NCI-H82 treated with DMSO at 0.1 percent for 48 hours (cell line): ENCODE measurements at regions not wholly inside any gene's neighbourhood (a gene's known extent, or its start where the extent isn't known, plus 50 kb on each side); places are given as distances from the start of the nearest gene placed in this dataset.

Source experiments
- DNase-seq: peaks from one replicate; lab custom pipeline; 2025; ENCODE audit not compliant: unreplicated experiment; lab: John Stamatoyannopoulos, UW

- no peak for DNase-seq
These were observed 112.5 kb downstream of the MATN1 start for GRCh38 chr1:30610917-30611316.

- DNase-seq = no peak
These were observed 113.4 kb downstream of the MATN1 start for GRCh38 chr1:30609999-30610345.

- DNase-seq = no peak
These were observed 113.9 kb downstream of the MATN1 start for GRCh38 chr1:30609336-30609998.

- DNase-seq = no peak
These were observed 115.7 kb downstream of the MATN1 start for GRCh38 chr1:30607723-30608122.

- DNase-seq = no peak
These were observed 117.2 kb downstream of the MATN1 start for GRCh38 chr1:30606166-30606565.

- no peak for DNase-seq
These were observed 117.9 kb downstream of the MATN1 start for GRCh38 chr1:30605441-30605920.

- DNase-seq = no peak
These were observed 118.5 kb downstream of the MATN1 start for GRCh38 chr1:30604801-30605440.

- DNase-seq = no peak
These were observed 120.1 kb downstream of the MATN1 start for GRCh38 chr1:30603081-30603858.

GRCh38 chr1:30601316-30602085 is 121.9 kb downstream of the MATN1 start:
- no peak for DNase-seq

GRCh38 chr1:30600706-30601105 is 122.7 kb downstream of the MATN1 start:
- no peak for DNase-seq

GRCh38 chr1:30600258-30600657 is 123.1 kb downstream of the MATN1 start:
- no peak for DNase-seq

- no peak for DNase-seq
These were observed 123.7 kb downstream of the MATN1 start for GRCh38 chr1:30599721-30600120.

- DNase-seq = no peak
These were observed 124.7 kb downstream of the MATN1 start for GRCh38 chr1:30598571-30599114.

GRCh38 chr1:30597711-30598110 is 125.7 kb downstream of the MATN1 start:
- no peak for DNase-seq

- DNase-seq = no peak
These were observed 126.5 kb downstream of the MATN1 start for GRCh38 chr1:30596891-30597290.

- no peak for DNase-seq
These were observed 126.9 kb downstream of the MATN1 start for GRCh38 chr1:30596470-30596869.

- DNase-seq = no peak
These were observed 134.3 kb downstream of the MATN1 start for GRCh38 chr1:30589083-30589482.

GRCh38 chr1:30588311-30589073 is 134.9 kb downstream of the MATN1 start:
- no peak for DNase-seq

GRCh38 chr1:30586671-30587070 is 136.7 kb downstream of the MATN1 start:
- no peak for DNase-seq

GRCh38 chr1:30579580-30579979 is 143.8 kb downstream of the MATN1 start:
- no peak for DNase-seq
